Smooth muscle cell (in vitro differentiated cells): ENCODE measurements at regions not wholly inside any gene's neighbourhood (a gene's known extent, or its start where the extent isn't known, plus 50 kb on each side); places are given as distances from the start of the nearest gene placed in this dataset.

Experiments
- DNase-seq: peaks from one replicate; lab custom pipeline; 2025; ENCODE audit not compliant: unreplicated experiment; lab: John Stamatoyannopoulos, UW
- H2AFZ ChIP-seq: fragments of 200-600 bp; sonication (generic); 2 replicates; pipeline ENCODE4 v1.6.0; 2016; ENCODE audit warnings: antibody characterized with exemption, low read depth, mild to moderate bottlenecking
- H3F3A ChIP-seq: fragments of 200-600 bp; sonication (generic); 2 replicates; pipeline ENCODE4 v1.6.0; 2017; ENCODE audit warnings: antibody characterized with exemption, low read depth
- H3K27ac ChIP-seq: fragments of 200-600 bp; sonication (generic); 2 replicates; pipeline ENCODE4 v1.5.1; 2016; ENCODE audit warnings: low read depth, mild to moderate bottlenecking
- H3K27me3 ChIP-seq: fragments of 200-600 bp; sonication (generic); 2 replicates; pipeline ENCODE4 v1.6.1; 2016; ENCODE audit warnings: low read depth, mild to moderate bottlenecking
- H3K36me3 ChIP-seq: fragments of 200-600 bp; sonication (generic); 2 replicates; pipeline ENCODE4 v1.5.1; 2016; ENCODE audit warnings: low read depth
- H3K4me1 ChIP-seq: fragments of 200-600 bp; sonication (generic); 2 replicates; pipeline ENCODE4 v1.5.1; 2016; ENCODE audit warnings: low read depth
- H3K4me2 ChIP-seq: fragments of 200-600 bp; sonication (generic); 2 replicates; pipeline ENCODE4 v1.6.0; 2016; ENCODE audit warnings: mild to moderate bottlenecking
- H3K4me3 ChIP-seq: fragments of 200-600 bp; sonication (generic); 2 replicates; pipeline ENCODE4 v1.5.1; 2016; ENCODE audit warnings: mild to moderate bottlenecking
- H3K79me2 ChIP-seq: fragments of 200-600 bp; sonication (generic); 2 replicates; pipeline ENCODE4 v1.6.0; 2016; ENCODE audit warnings: low read depth, mild to moderate bottlenecking
- H3K9ac ChIP-seq: fragments of 200-600 bp; sonication (generic); 2 replicates; pipeline ENCODE4 v1.6.0; 2016; ENCODE audit warnings: low read depth
- H3K9me3 ChIP-seq: fragments of 200-600 bp; sonication (generic); replicated peaks from 2 replicates; pipeline ENCODE4 v1.5.1; 2016; ENCODE audit warnings: low read depth
- H4K20me1 ChIP-seq: fragments of 200-600 bp; sonication (generic); 2 replicates; pipeline ENCODE4 v1.6.0; 2016; ENCODE audit warnings: low read depth
- CTCF ChIP-seq: fragments of 200-600 bp; sonication (generic); IDR thresholded peaks from 2 replicates; pipeline ENCODE4 v1.5.1; 2017; ENCODE audit warnings: borderline replicate concordance, mild to moderate bottlenecking, antibody characterized with exemption; ENCODE audit not compliant: insufficient read depth, poor library complexity, severe bottlenecking
- WGBS: methylation state at CpG from one replicate; pipeline ENCODE4 v1.1.7; 2016; ENCODE audit warnings: low lambda C conversion rate; 5-methylcytosine and 5-hydroxymethylcytosine counted together

- DNase-seq, result no peak
- H3K27me3 ChIP-seq, result no peaks in the 10 kb centered on the region
- H3K4me3 ChIP-seq, result no peak overlapping the region
- H3K79me2 ChIP-seq, result no peaks in the 10 kb centered on the region
- 91% methylated on average over 6 of the region's 6 CpGs for WGBS
- no peak overlapping the region for H2AFZ ChIP-seq
- H3K4me2 ChIP-seq, result no peak overlapping the region
- TF ChIP-seq CTCF, result no peak
- H3K27ac ChIP-seq, result no peak overlapping the region
- H4K20me1 ChIP-seq, result no peaks in the 10 kb centered on the region
- H3K36me3 ChIP-seq, result no peaks in the 10 kb centered on the region
- H3K9me3 ChIP-seq, result no peaks in the 10 kb centered on the region
- H3K4me1 ChIP-seq, result no peaks in the 10 kb centered on the region
- no peaks in the 10 kb centered on the region for H3F3A ChIP-seq
- no peak overlapping the region for H3K9ac ChIP-seq
Observed at GRCh38 chr16:66070140-66070917, 296.2 kb upstream of the CDH5 start.

GRCh38 chr16:66069587-66069986 lies 296.9 kb upstream of the CDH5 start:
- Histone ChIP-seq H3F3A (no peaks in the 10 kb centered on the region), H3K4me3 (no peak overlapping the region), H4K20me1 (no peaks in the 10 kb centered on the region), H3K4me1 (no peaks in the 10 kb centered on the region), H3K36me3 (no peaks in the 10 kb centered on the region), H3K9me3 (no peaks in the 10 kb centered on the region), H3K27me3 (no peaks in the 10 kb centered on the region), H2AFZ (no peak overlapping the region), H3K4me2 (no peak overlapping the region), H3K27ac (no peak overlapping the region), H3K9ac (no peak overlapping the region), H3K79me2 (no peaks in the 10 kb centered on the region)
- DNase-seq, result no peak
- no peak for TF ChIP-seq CTCF
- 79% methylated on average over 3 of the region's 3 CpGs for WGBS

GRCh38 chr16:66066404-66066803 lies 300.1 kb upstream of the CDH5 start:
- Histone ChIP-seq H3K9me3 (no peaks in the 10 kb centered on the region), H3K9ac (no peak overlapping the region), H3K4me3 (no peak overlapping the region), H3K4me2 (no peak overlapping the region), H3K36me3 (no peaks in the 10 kb centered on the region), H4K20me1 (no peaks in the 10 kb centered on the region), H3K27ac (no peak overlapping the region), H3K4me1 (no peaks in the 10 kb centered on the region), H3K27me3 (no peaks in the 10 kb centered on the region), H3K79me2 (no peaks in the 10 kb centered on the region), H2AFZ (no peak overlapping the region), H3F3A (no peaks in the 10 kb centered on the region)
- 96% methylated on average over 2 of the region's 2 CpGs for WGBS
- no peak for DNase-seq
- TF ChIP-seq CTCF, result no peak

GRCh38 chr16:66065925-66066324 lies 300.6 kb upstream of the CDH5 start:
- DNase-seq, result no peak
- H3K9ac ChIP-seq, result no peak overlapping the region
- WGBS, result 97% methylated on average over 4 of the region's 4 CpGs

More at GRCh38 chr16:66065925-66066324, 300.6 kb upstream of the CDH5 start:
- no peak overlapping the region for H3K4me2 ChIP-seq
- no peak overlapping the region for H3K27ac ChIP-seq
- H3K9me3 ChIP-seq, result no peaks in the 10 kb centered on the region
- H4K20me1 ChIP-seq, result no peaks in the 10 kb centered on the region
- no peaks in the 10 kb centered on the region for H3K4me1 ChIP-seq
- no peaks in the 10 kb centered on the region for H3K27me3 ChIP-seq
- H3K79me2 ChIP-seq, result no peaks in the 10 kb centered on the region
- no peak overlapping the region for H2AFZ ChIP-seq
- no peak overlapping the region for H3K4me3 ChIP-seq
- no peaks in the 10 kb centered on the region for H3K36me3 ChIP-seq
- TF ChIP-seq CTCF, result no peak
- no peaks in the 10 kb centered on the region for H3F3A ChIP-seq
